Activated CD8-positive, alpha-beta memory T cell treated with anti-CD3 and anti-CD28 coated beads, Interleukin-2, amount 10 ng/mL, durations not matched to agents 7 days and 5 days (primary cell): ENCODE measurements at regions not wholly inside any gene's neighbourhood (a gene's known extent, or its start where the extent isn't known, plus 50 kb on each side); places are given as distances from the start of the nearest gene placed in this dataset.

Experiments
- ATAC-seq: fragments of 150-1000 bp; cut with Tn5 transposase; one replicate; pipeline ENCODE4 v1.10.0; 2021; ENCODE audit warnings: moderate library complexity
- CTCF ChIA-PET: fragments of 350-600 bp; sonication (Branson Sonifier 250); formaldehyde crosslinking; loops from one replicate; lab custom pipeline; 2021; ENCODE audit warnings: antibody characterized with exemption; lab: Charles Lee
- DNase-seq: peaks from one replicate; pipeline ENCODE4 v3.0.0-alpha.2; 2020
- H3K27ac Mint-ChIP-seq: one replicate; pipeline ENCODE4 v1.8.0; 2021; ENCODE audit warnings: mild to moderate bottlenecking, mixed read lengths
- H3K27me3 Mint-ChIP-seq: one replicate; pipeline ENCODE4 v1.8.0; 2021; ENCODE audit warnings: mixed read lengths
- H3K36me3 Mint-ChIP-seq: one replicate; pipeline ENCODE4 v1.8.0; 2021; ENCODE audit warnings: mild to moderate bottlenecking, mixed read lengths
- H3K4me1 Mint-ChIP-seq: one replicate; pipeline ENCODE4 v1.8.0; 2021; ENCODE audit warnings: mixed read lengths
- H3K4me3 Mint-ChIP-seq: one replicate; pipeline ENCODE4 v1.8.0; 2021; ENCODE audit warnings: mild to moderate bottlenecking, moderate library complexity, mixed read lengths
- H3K9me3 Mint-ChIP-seq: one replicate; pipeline ENCODE4 v1.8.0; 2022; ENCODE audit warnings: low read depth, mixed read lengths

- no peaks in the 10 kb centered on the region for H3K36me3 Mint-ChIP-seq
- no peak overlapping the region for H3K27ac Mint-ChIP-seq
- H3K4me3 Mint-ChIP-seq, result no peak overlapping the region
- DNase-seq, result no peak
- no peaks in the 10 kb centered on the region for H3K9me3 Mint-ChIP-seq
- CTCF ChIA-PET, result no interaction called here
- H3K4me1 Mint-ChIP-seq, result no peaks in the 10 kb centered on the region
- no peaks in the 10 kb centered on the region for H3K27me3 Mint-ChIP-seq
- no peak for ATAC-seq
These were observed 190.9 kb downstream of the OTOR start for GRCh38 chr20:16939051-16939450.

- Mint-ChIP-seq H3K27ac (no peak overlapping the region), H3K4me3 (no peak overlapping the region), H3K27me3 (no peaks in the 10 kb centered on the region), H3K36me3 (no peaks in the 10 kb centered on the region), H3K9me3 (no peaks in the 10 kb centered on the region), H3K4me1 (no peaks in the 10 kb centered on the region)
- CTCF ChIA-PET, result no interaction called here
- ATAC-seq (no peak), DNase-seq (no peak)
These were observed 192.5 kb downstream of the OTOR start for GRCh38 chr20:16940701-16941100.

- H3K36me3 Mint-ChIP-seq, result no peaks in the 10 kb centered on the region
- H3K4me1 Mint-ChIP-seq, result no peaks in the 10 kb centered on the region
- no peaks in the 10 kb centered on the region for H3K27me3 Mint-ChIP-seq
- CTCF ChIA-PET, result no interaction called here
- no peak overlapping the region for H3K4me3 Mint-ChIP-seq
- ATAC-seq, result no peak
- H3K27ac Mint-ChIP-seq, result no peak overlapping the region
- H3K9me3 Mint-ChIP-seq, result no peaks in the 10 kb centered on the region
- no peak for DNase-seq
These were observed 193.9 kb downstream of the OTOR start for GRCh38 chr20:16942051-16942450.

GRCh38 chr20:16942756-16943155 is 194.6 kb downstream of the OTOR start:
- Mint-ChIP-seq H3K9me3 (no peaks in the 10 kb centered on the region), H3K27me3 (no peaks in the 10 kb centered on the region), H3K36me3 (no peaks in the 10 kb centered on the region), H3K4me1 (no peaks in the 10 kb centered on the region), H3K4me3 (no peak overlapping the region), H3K27ac (no peak overlapping the region)
- CTCF ChIA-PET, result no interaction called here
- ATAC-seq (no peak), DNase-seq (no peak)

GRCh38 chr20:16944745-16945144 is 196.6 kb downstream of the OTOR start:
- H3K27me3 Mint-ChIP-seq, result no peaks in the 10 kb centered on the region
- no peak overlapping the region for H3K27ac Mint-ChIP-seq
- H3K36me3 Mint-ChIP-seq, result no peaks in the 10 kb centered on the region
- no peaks in the 10 kb centered on the region for H3K9me3 Mint-ChIP-seq
- no peak for ATAC-seq
- no peak for DNase-seq
- H3K4me3 Mint-ChIP-seq, result no peak overlapping the region
- H3K4me1 Mint-ChIP-seq, result no peaks in the 10 kb centered on the region
- CTCF ChIA-PET, result no interaction called here

- Mint-ChIP-seq H3K27me3 (no peaks in the 10 kb centered on the region), H3K9me3 (no peaks in the 10 kb centered on the region), H3K27ac (no peak overlapping the region), H3K36me3 (no peaks in the 10 kb centered on the region), H3K4me1 (no peaks in the 10 kb centered on the region), H3K4me3 (no peak overlapping the region)
- ATAC-seq (no peak), DNase-seq (no peak)
- CTCF ChIA-PET, result no interaction called here
These were observed 197.5 kb downstream of the OTOR start for GRCh38 chr20:16945619-16946018.

GRCh38 chr20:16946097-16946496 is 197.9 kb downstream of the OTOR start:
- Mint-ChIP-seq H3K27me3 (no peaks in the 10 kb centered on the region), H3K27ac (no peak overlapping the region), H3K4me3 (no peak overlapping the region), H3K36me3 (no peaks in the 10 kb centered on the region), H3K4me1 (no peaks in the 10 kb centered on the region), H3K9me3 (no peaks in the 10 kb centered on the region)
- ATAC-seq (no peak), DNase-seq (no peak)
- CTCF ChIA-PET, result no interaction called here

GRCh38 chr20:16947479-16947878 is 199.3 kb downstream of the OTOR start:
- no peaks in the 10 kb centered on the region for H3K4me1 Mint-ChIP-seq
- no peak for ATAC-seq
- H3K4me3 Mint-ChIP-seq, result no peak overlapping the region
- H3K27ac Mint-ChIP-seq, result no peak overlapping the region
- H3K36me3 Mint-ChIP-seq, result no peaks in the 10 kb centered on the region
- CTCF ChIA-PET, result no interaction called here
- no peak for DNase-seq
- H3K9me3 Mint-ChIP-seq, result no peaks in the 10 kb centered on the region
- H3K27me3 Mint-ChIP-seq, result no peaks in the 10 kb centered on the region

GRCh38 chr20:16951876-16952275 is 203.7 kb downstream of the OTOR start:
- Mint-ChIP-seq H3K27me3 (no peaks in the 10 kb centered on the region), H3K27ac (no peak overlapping the region), H3K4me1 (no peaks in the 10 kb centered on the region), H3K9me3 (no peaks in the 10 kb centered on the region), H3K4me3 (no peak overlapping the region), H3K36me3 (no peaks in the 10 kb centered on the region)
- ATAC-seq (no peak), DNase-seq (no peak)
- CTCF ChIA-PET, result no interaction called here

GRCh38 chr20:16952965-16953364 is 204.8 kb downstream of the OTOR start:
- Mint-ChIP-seq H3K27ac (no peak overlapping the region), H3K4me1 (no peaks in the 10 kb centered on the region), H3K9me3 (no peaks in the 10 kb centered on the region), H3K4me3 (no peak overlapping the region), H3K27me3 (no peaks in the 10 kb centered on the region), H3K36me3 (no peaks in the 10 kb centered on the region)
- no peak for DNase-seq
- CTCF ChIA-PET, result no interaction called here
- no peak for ATAC-seq

- H3K27ac Mint-ChIP-seq, result no peak overlapping the region
- ATAC-seq (no peak), DNase-seq (no peak)
- H3K4me3 Mint-ChIP-seq, result no peak overlapping the region
- no peaks in the 10 kb centered on the region for H3K36me3 Mint-ChIP-seq
- H3K4me1 Mint-ChIP-seq, result no peaks in the 10 kb centered on the region
- CTCF ChIA-PET, result no interaction called here
- no peaks in the 10 kb centered on the region for H3K9me3 Mint-ChIP-seq
- no peaks in the 10 kb centered on the region for H3K27me3 Mint-ChIP-seq
These were observed 205.7 kb downstream of the OTOR start for GRCh38 chr20:16953858-16954257.

- no peak overlapping the region for H3K27ac Mint-ChIP-seq
- DNase-seq, result no peak
- no peak overlapping the region for H3K4me3 Mint-ChIP-seq
- peaks cover 6% of the 10 kb centered on the region for H3K9me3 Mint-ChIP-seq
- H3K36me3 Mint-ChIP-seq, result no peaks in the 10 kb centered on the region
- H3K4me1 Mint-ChIP-seq, result no peaks in the 10 kb centered on the region
- CTCF ChIA-PET, result no interaction called here
- no peak for ATAC-seq
- H3K27me3 Mint-ChIP-seq, result no peaks in the 10 kb centered on the region
These were observed 207.3 kb downstream of the OTOR start for GRCh38 chr20:16955462-16955861.

- DNase-seq (no peak), ATAC-seq (no peak)
- Mint-ChIP-seq H3K9me3 (peaks cover 6% of the 10 kb centered on the region), H3K27me3 (no peaks in the 10 kb centered on the region), H3K4me3 (no peak overlapping the region), H3K27ac (no peak overlapping the region), H3K4me1 (no peaks in the 10 kb centered on the region), H3K36me3 (no peaks in the 10 kb centered on the region)
- CTCF ChIA-PET, result no interaction called here
These were observed 207.8 kb downstream of the OTOR start for GRCh38 chr20:16955971-16956370.

GRCh38 chr20:16965401-16965800 is 217.2 kb downstream of the OTOR start:
- no peak for DNase-seq
- peaks cover 2% of the 10 kb centered on the region for H3K9me3 Mint-ChIP-seq
- H3K27ac Mint-ChIP-seq, result no peak overlapping the region
- CTCF ChIA-PET, result no interaction called here
- no peaks in the 10 kb centered on the region for H3K4me1 Mint-ChIP-seq
- ATAC-seq, result no peak
- H3K27me3 Mint-ChIP-seq, result no peaks in the 10 kb centered on the region
- H3K36me3 Mint-ChIP-seq, result no peaks in the 10 kb centered on the region
- no peak overlapping the region for H3K4me3 Mint-ChIP-seq

GRCh38 chr20:16966276-16966880 is 218.2 kb downstream of the OTOR start:
- no peak for DNase-seq

More at GRCh38 chr20:16966276-16966880, 218.2 kb downstream of the OTOR start:
- Mint-ChIP-seq H3K36me3 (no peaks in the 10 kb centered on the region), H3K27ac (no peak overlapping the region), H3K4me3 (no peak overlapping the region), H3K27me3 (no peaks in the 10 kb centered on the region), H3K9me3 (peaks cover 5% of the 10 kb centered on the region), H3K4me1 (no peaks in the 10 kb centered on the region)
- CTCF ChIA-PET, result no interaction called here
- no peak for ATAC-seq
